Nephron (organoid): ENCODE measurements at regions not wholly inside any gene's neighbourhood (a gene's known extent, or its start where the extent isn't known, plus 50 kb on each side); places are given as distances from the start of the nearest gene placed in this dataset.

ENCODE experiments used
- H3K27ac Mint-ChIP-seq, 3 experiments: 2 replicates each; pipeline ENCODE4 v1.8.0; 2020; ENCODE audit warnings: mixed read lengths in 3 of 3, mild to moderate bottlenecking in 2 of 3, moderate library complexity in 1 of 3
- H3K27me3 Mint-ChIP-seq: 2 replicates; pipeline ENCODE4 v1.8.0; 2021; ENCODE audit warnings: low read depth, mild to moderate bottlenecking, moderate library complexity, mixed read lengths
- H3K36me3 Mint-ChIP-seq: 2 replicates; pipeline ENCODE4 v1.8.0; 2020; ENCODE audit warnings: low read depth, mixed read lengths
- H3K4me1 Mint-ChIP-seq: 2 replicates; pipeline ENCODE4 v1.8.0; 2020; ENCODE audit warnings: mixed read lengths
- H3K4me3 Mint-ChIP-seq, 3 experiments: 2 replicates each; pipeline ENCODE4 v1.8.0; 2020; ENCODE audit warnings: mild to moderate bottlenecking in 3 of 3, mixed read lengths in 3 of 3, moderate library complexity in 2 of 3
- H3K9me3 Mint-ChIP-seq: 2 replicates; pipeline ENCODE4 v1.8.0; 2020; ENCODE audit warnings: mixed read lengths
- CTCF ChIP-seq, 3 experiments: fragments of 200-600 bp; sonication (generic); IDR thresholded peaks; one replicate each; pipeline ENCODE4 v1.5.0; 2021; ENCODE audit warnings: antibody characterized with exemption in 3 of 3; ENCODE audit not compliant: unreplicated experiment in 3 of 3

DNA sequence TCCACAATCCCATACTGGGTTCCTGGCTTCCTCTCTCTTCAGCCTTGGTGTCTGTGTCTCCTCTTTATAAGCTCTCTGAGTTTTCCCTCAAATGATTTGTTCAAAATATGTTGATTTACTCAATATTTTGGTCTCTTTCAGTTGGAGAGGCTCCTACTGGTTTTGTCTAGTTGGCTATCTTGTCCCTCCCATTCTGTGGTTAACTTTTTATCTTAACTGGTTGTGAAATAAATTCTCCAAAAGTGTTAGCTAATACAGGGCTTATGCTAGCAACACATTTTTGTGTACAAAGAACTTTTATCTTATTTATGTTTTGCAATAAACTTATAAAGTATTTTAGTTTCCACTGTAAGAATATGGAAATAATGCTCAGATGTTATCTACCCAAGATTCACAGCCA is 200.9 kb downstream of the AASDHPPT start:
- Mint-ChIP-seq H3K4me3 (no peak overlapping the region), H3K9me3 (peaks cover under 1% of the 10 kb centered on the region), H3K27me3 (peaks cover 3% of the 10 kb centered on the region), H3K27ac (no peak overlapping the region), H3K36me3 (no peaks in the 10 kb centered on the region), H3K4me1 (peaks cover 7% of the 10 kb centered on the region)
- TF ChIP-seq CTCF (IDR thresholded peaks at IDR 0.05; ENCODE audit: unreplicated experiment in 3 of 3), result no peak

- Mint-ChIP-seq H3K4me1 (peaks cover 7% of the 10 kb centered on the region), H3K36me3 (no peaks in the 10 kb centered on the region), H3K27me3 (peaks cover 3% of the 10 kb centered on the region), H3K4me3 (no peak overlapping the region), H3K9me3 (no peaks in the 10 kb centered on the region), H3K27ac (no peak overlapping the region)
- no peak for TF ChIP-seq CTCF (IDR thresholded peaks at IDR 0.05; ENCODE audit: unreplicated experiment in 3 of 3)
Measured at GRCh38 chr11:106280036-106280435, 202.6 kb downstream of the AASDHPPT start.

DNA sequence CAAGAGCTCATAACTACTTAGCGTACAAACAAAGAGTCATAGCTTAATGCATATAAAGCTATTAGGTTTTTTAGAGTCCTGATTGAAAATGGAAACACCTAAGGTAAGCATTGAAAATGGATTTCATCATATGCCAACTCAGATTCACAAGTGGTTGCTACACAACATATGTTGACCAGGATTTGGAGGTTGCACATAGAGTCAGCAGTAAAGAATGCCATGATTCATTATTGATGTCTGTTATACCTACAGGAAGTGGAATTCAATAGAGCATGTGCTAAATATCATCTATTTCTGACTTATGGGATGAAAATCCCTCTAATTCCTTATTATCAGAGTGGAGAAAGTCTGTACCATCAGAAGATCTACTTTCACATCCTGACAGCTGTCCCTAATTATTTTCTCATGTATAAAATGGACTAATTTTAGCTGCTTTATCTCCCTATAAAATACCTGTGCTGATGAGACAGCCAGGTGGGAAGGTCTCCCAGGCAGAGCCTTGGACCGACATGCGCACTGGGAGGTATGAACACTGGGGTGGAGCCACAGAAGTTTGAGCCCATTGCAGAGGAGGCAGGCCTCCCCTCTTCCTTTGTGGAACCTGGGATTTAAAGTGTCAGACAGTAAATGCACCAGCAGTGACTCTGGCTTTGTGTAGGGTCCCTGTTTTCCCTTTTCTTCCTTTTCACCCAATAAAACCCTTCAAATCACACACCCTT is 204.2 kb downstream of the AASDHPPT start:
- no peak overlapping the region for H3K27ac Mint-ChIP-seq
- H3K9me3 Mint-ChIP-seq, result no peaks in the 10 kb centered on the region
- no peaks in the 10 kb centered on the region for H3K36me3 Mint-ChIP-seq
- H3K27me3 Mint-ChIP-seq, result peaks cover 3% of the 10 kb centered on the region
- H3K4me1 Mint-ChIP-seq, result peaks cover 6% of the 10 kb centered on the region
- TF ChIP-seq CTCF (IDR thresholded peaks at IDR 0.05; ENCODE audit: unreplicated experiment in 3 of 3), result no peak
- H3K4me3 Mint-ChIP-seq, result no peak overlapping the region

GRCh38 chr11:106286881-106287504 is 209.5 kb downstream of the AASDHPPT start:
- H3K27me3 Mint-ChIP-seq, result no peaks in the 10 kb centered on the region
- no peaks in the 10 kb centered on the region for H3K9me3 Mint-ChIP-seq
- no peak overlapping the region for H3K4me3 Mint-ChIP-seq
- H3K36me3 Mint-ChIP-seq, result no peaks in the 10 kb centered on the region
- peaks cover 22% of the 10 kb centered on the region for H3K4me1 Mint-ChIP-seq
- TF ChIP-seq CTCF (IDR thresholded peaks at IDR 0.05; ENCODE audit: unreplicated experiment in 3 of 3), result no peak
- no peak overlapping the region for H3K27ac Mint-ChIP-seq

- no peak for TF ChIP-seq CTCF (IDR thresholded peaks at IDR 0.05; ENCODE audit: unreplicated experiment in 3 of 3)
- Mint-ChIP-seq H3K27me3 (no peaks in the 10 kb centered on the region), H3K9me3 (no peaks in the 10 kb centered on the region), H3K27ac (no peak overlapping the region), H3K4me1 (peaks cover 22% of the 10 kb centered on the region), H3K4me3 (no peak overlapping the region), H3K36me3 (no peaks in the 10 kb centered on the region)
Measured at GRCh38 chr11:106288057-106288456, 210.6 kb downstream of the AASDHPPT start.
